Neural cell (in vitro differentiated cells): ENCODE measurements at regions not wholly inside any gene's neighbourhood (a gene's known extent, or its start where the extent isn't known, plus 50 kb on each side); places are given as distances from the start of the nearest gene placed in this dataset.

Experiments used
- H2AFZ ChIP-seq: fragments of 200-600, 300-800 bp; sonication (generic), shearing (Covaris generic); 2 replicates; pipeline ENCODE4 v1.6.0; 2014; ENCODE audit warnings: low read depth, mild to moderate bottlenecking, antibody characterized with exemption, low read length, moderate library complexity
- H3F3A ChIP-seq: fragments of 200-600 bp; shearing (Covaris generic); 2 replicates; pipeline ENCODE4 v1.6.1; 2016; ENCODE audit warnings: mild to moderate bottlenecking, moderate library complexity, mixed read lengths, antibody characterized with exemption, low read length; ENCODE audit not compliant: insufficient read depth, poor library complexity, severe bottlenecking
- H3K27ac ChIP-seq: fragments of 200-600, 300-800 bp; sonication (generic), shearing (Covaris generic); 2 replicates; pipeline ENCODE4 v1.5.1; 2014; ENCODE audit warnings: mild to moderate bottlenecking, low read length, moderate library complexity
- H3K27me3 ChIP-seq: fragments of 300-800, 200-600 bp; sonication (generic), shearing (Covaris generic); 2 replicates; pipeline ENCODE4 v1.6.0; 2014; ENCODE audit warnings: mild to moderate bottlenecking, low read depth, low read length, moderate library complexity; ENCODE audit not compliant: insufficient read depth
- H3K36me3 ChIP-seq: fragments of 300-800, 200-600 bp; sonication (generic), shearing (Covaris generic); 2 replicates; pipeline ENCODE4 v1.5.1; 2014; ENCODE audit warnings: mild to moderate bottlenecking, antibody characterized with exemption, low read length, moderate library complexity; ENCODE audit not compliant: insufficient read depth
- H3K4me2 ChIP-seq: fragments of 300-800, 200-600 bp; sonication (generic), shearing (Covaris generic); 2 replicates; pipeline ENCODE4 v1.6.0; 2014; ENCODE audit warnings: mild to moderate bottlenecking, low read length
- H3K4me3 ChIP-seq: fragments of 300-800, 200-600 bp; sonication (generic), shearing (Covaris generic); 2 replicates; pipeline ENCODE4 v1.5.1; 2014; ENCODE audit warnings: mild to moderate bottlenecking, low read length, moderate library complexity
- H3K79me2 ChIP-seq: fragments of 200-600 bp; shearing (Covaris generic); replicated peaks from 2 replicates; pipeline ENCODE4 v1.6.0; 2014; ENCODE audit warnings: mild to moderate bottlenecking, low read length, moderate library complexity; ENCODE audit not compliant: insufficient read depth
- H3K9ac ChIP-seq: fragments of 300-800, 200-600 bp; sonication (generic), shearing (Covaris generic); 2 replicates; pipeline ENCODE4 v1.6.1; 2016; ENCODE audit warnings: mild to moderate bottlenecking, low read length, mixed read lengths
- H3K9me2 ChIP-seq: fragments of 200-600 bp; shearing (Covaris generic); 2 replicates; pipeline ENCODE4 v1.6.1; 2016; ENCODE audit warnings: mild to moderate bottlenecking, low read length, mixed read lengths; ENCODE audit not compliant: insufficient read depth
- H3K9me3 ChIP-seq: fragments of 200-600, 300-800 bp; sonication (generic), shearing (Covaris generic); 2 replicates; pipeline ENCODE4 v1.6.1; 2016; ENCODE audit warnings: mild to moderate bottlenecking, mixed run types, low read length, moderate library complexity, mixed read lengths
- H4K20me1 ChIP-seq: fragments of 200-600 bp; shearing (Covaris generic); 2 replicates; pipeline ENCODE4 v1.6.1; 2016; ENCODE audit warnings: mild to moderate bottlenecking, mixed run types; ENCODE audit not compliant: insufficient read depth
- EP300 ChIP-seq: fragments of 450-650 bp; conservative IDR thresholded peaks from 2 replicates; pipeline ENCODE4 v1.6.1; 2014; ENCODE audit warnings: antibody characterized with exemption, mild to moderate bottlenecking, moderate library complexity; ENCODE audit not compliant: poor library complexity, severe bottlenecking
- EZH2 ChIP-seq: fragments of 200-600, 300-800 bp; shearing (Covaris generic), sonication (generic); IDR thresholded peaks from 2 replicates; pipeline ENCODE4 v1.6.1; 2014; ENCODE audit warnings: antibody characterized with exemption, low read length, borderline replicate concordance, mild to moderate bottlenecking; ENCODE audit not compliant: insufficient read depth, poor library complexity, severe bottlenecking
- MXI1 ChIP-seq: fragments of 450-650 bp; conservative IDR thresholded peaks from 2 replicates; pipeline ENCODE4 v1.6.1; 2014; ENCODE audit warnings: antibody characterized with exemption, mild to moderate bottlenecking; ENCODE audit not compliant: poor library complexity, severe bottlenecking
- POLR2AphosphoS5 ChIP-seq: IDR thresholded peaks from 2 replicates; pipeline ENCODE4 v1.6.1; 2012
- RAD21 ChIP-seq: fragments of 450-650 bp; conservative IDR thresholded peaks from 2 replicates; pipeline ENCODE4 v1.6.1; 2014; ENCODE audit warnings: antibody characterized with exemption, mild to moderate bottlenecking, moderate library complexity
- SMC3 ChIP-seq: fragments of 450-650 bp; conservative IDR thresholded peaks from 2 replicates; pipeline ENCODE4 v1.6.1; 2014; ENCODE audit warnings: antibody characterized with exemption, mild to moderate bottlenecking, moderate library complexity; ENCODE audit not compliant: poor library complexity
- TAF1 ChIP-seq: IDR thresholded peaks from 2 replicates; pipeline ENCODE4 v1.6.1; 2012; ENCODE audit warnings: low read depth
- TF ChIP-seq, protein P1 (sequence below): IDR thresholded peaks from 2 replicates; pipeline ENCODE4 v1.6.1; 2012; ENCODE audit warnings: borderline replicate concordance
- TF ChIP-seq, protein P2 (sequence below): fragments of 450-650 bp; IDR thresholded peaks from 2 replicates; pipeline ENCODE4 v1.5.1; 2014; ENCODE audit warnings: antibody characterized with exemption, mild to moderate bottlenecking, moderate library complexity; ENCODE audit not compliant: poor library complexity, severe bottlenecking

- TF ChIP-seq EZH2 (no peak), EP300 (no peak), RAD21 (no peak), TAF1 (no peak), SMC3 (no peak), MXI1 (no peak), POLR2AphosphoS5 (no peak)
- TF ChIP-seq, protein P1, sequence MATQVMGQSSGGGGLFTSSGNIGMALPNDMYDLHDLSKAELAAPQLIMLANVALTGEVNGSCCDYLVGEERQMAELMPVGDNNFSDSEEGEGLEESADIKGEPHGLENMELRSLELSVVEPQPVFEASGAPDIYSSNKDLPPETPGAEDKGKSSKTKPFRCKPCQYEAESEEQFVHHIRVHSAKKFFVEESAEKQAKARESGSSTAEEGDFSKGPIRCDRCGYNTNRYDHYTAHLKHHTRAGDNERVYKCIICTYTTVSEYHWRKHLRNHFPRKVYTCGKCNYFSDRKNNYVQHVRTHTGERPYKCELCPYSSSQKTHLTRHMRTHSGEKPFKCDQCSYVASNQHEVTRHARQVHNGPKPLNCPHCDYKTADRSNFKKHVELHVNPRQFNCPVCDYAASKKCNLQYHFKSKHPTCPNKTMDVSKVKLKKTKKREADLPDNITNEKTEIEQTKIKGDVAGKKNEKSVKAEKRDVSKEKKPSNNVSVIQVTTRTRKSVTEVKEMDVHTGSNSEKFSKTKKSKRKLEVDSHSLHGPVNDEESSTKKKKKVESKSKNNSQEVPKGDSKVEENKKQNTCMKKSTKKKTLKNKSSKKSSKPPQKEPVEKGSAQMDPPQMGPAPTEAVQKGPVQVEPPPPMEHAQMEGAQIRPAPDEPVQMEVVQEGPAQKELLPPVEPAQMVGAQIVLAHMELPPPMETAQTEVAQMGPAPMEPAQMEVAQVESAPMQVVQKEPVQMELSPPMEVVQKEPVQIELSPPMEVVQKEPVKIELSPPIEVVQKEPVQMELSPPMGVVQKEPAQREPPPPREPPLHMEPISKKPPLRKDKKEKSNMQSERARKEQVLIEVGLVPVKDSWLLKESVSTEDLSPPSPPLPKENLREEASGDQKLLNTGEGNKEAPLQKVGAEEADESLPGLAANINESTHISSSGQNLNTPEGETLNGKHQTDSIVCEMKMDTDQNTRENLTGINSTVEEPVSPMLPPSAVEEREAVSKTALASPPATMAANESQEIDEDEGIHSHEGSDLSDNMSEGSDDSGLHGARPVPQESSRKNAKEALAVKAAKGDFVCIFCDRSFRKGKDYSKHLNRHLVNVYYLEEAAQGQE = no peak
- TF ChIP-seq, protein P2, sequence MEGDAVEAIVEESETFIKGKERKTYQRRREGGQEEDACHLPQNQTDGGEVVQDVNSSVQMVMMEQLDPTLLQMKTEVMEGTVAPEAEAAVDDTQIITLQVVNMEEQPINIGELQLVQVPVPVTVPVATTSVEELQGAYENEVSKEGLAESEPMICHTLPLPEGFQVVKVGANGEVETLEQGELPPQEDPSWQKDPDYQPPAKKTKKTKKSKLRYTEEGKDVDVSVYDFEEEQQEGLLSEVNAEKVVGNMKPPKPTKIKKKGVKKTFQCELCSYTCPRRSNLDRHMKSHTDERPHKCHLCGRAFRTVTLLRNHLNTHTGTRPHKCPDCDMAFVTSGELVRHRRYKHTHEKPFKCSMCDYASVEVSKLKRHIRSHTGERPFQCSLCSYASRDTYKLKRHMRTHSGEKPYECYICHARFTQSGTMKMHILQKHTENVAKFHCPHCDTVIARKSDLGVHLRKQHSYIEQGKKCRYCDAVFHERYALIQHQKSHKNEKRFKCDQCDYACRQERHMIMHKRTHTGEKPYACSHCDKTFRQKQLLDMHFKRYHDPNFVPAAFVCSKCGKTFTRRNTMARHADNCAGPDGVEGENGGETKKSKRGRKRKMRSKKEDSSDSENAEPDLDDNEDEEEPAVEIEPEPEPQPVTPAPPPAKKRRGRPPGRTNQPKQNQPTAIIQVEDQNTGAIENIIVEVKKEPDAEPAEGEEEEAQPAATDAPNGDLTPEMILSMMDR = no peak
- no peak overlapping the region for H3K27ac ChIP-seq
- H2AFZ ChIP-seq = no peak overlapping the region
- H3K4me3 ChIP-seq = no peak overlapping the region
- no peak overlapping the region for H3K4me2 ChIP-seq
- H3K27me3 ChIP-seq = no peaks in the 10 kb centered on the region
- H3K79me2 ChIP-seq = no peaks in the 10 kb centered on the region
- H3K36me3 ChIP-seq = no peaks in the 10 kb centered on the region
- H3K9ac ChIP-seq = no peak overlapping the region
- no peaks in the 10 kb centered on the region for H3K9me3 ChIP-seq
- H4K20me1 ChIP-seq = no peaks in the 10 kb centered on the region
- H3K9me2 ChIP-seq = no peaks in the 10 kb centered on the region
- no peaks in the 10 kb centered on the region for H3F3A ChIP-seq
Measured at GRCh38 chr10:2236876-2237275, 499.6 kb upstream of the ADARB2 start.

DNA sequence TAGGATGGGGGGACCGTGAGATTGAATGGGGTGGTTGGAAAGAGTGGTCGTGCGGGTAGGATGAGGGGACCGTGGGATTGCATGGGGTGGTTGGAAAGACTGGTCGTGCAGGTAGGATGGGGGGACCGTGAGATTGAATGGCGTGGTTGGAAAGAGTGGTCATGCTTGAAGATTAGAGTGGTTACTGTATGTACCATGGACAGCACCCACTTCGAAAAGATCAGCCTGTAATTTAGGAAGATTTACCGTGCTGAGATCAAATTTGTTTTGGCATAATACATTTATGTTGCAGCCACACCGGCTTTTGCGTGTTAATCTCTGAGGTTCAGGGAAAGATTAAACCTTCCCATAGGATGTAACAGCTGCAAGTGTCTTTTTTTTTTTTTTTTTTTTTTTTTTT lies 495.2 kb upstream of the ADARB2 start:
- H3K4me2 ChIP-seq = no peak overlapping the region
- no peaks in the 10 kb centered on the region for H3K9me3 ChIP-seq
- H3F3A ChIP-seq = peaks cover 7% of the 10 kb centered on the region
- no peaks in the 10 kb centered on the region for H4K20me1 ChIP-seq
- no peaks in the 10 kb centered on the region for H3K36me3 ChIP-seq
- TF ChIP-seq, protein P1 = no peak
- no peak for TF ChIP-seq MXI1
- TF ChIP-seq EP300 = no peak
- no peaks in the 10 kb centered on the region for H3K79me2 ChIP-seq
- no peak overlapping the region for H3K4me3 ChIP-seq
- H2AFZ ChIP-seq = no peak overlapping the region
- no peaks in the 10 kb centered on the region for H3K27me3 ChIP-seq
- H3K27ac ChIP-seq = no peak overlapping the region
- no peak overlapping the region for H3K9ac ChIP-seq
- H3K9me2 ChIP-seq = no peaks in the 10 kb centered on the region
